Right renal pelvis (tissue), 4 donors: ENCODE measurements at regions not wholly inside any gene's neighbourhood (a gene's known extent, or its start where the extent isn't known, plus 50 kb on each side); places are given as distances from the start of the nearest gene placed in this dataset.

ENCODE experiments used
- DNase-seq, 4 donors: peaks; one replicate each; pipeline ENCODE4 v3.0.0-alpha.2; 2013; ENCODE audit warnings: low read depth in 4 of 4, low spot score in 3 of 4, missing footprints in 1 of 4

GRCh38 chrX:147680251-147680650, 231.5 kb upstream of the FMR1 start:
- DNase-seq = no peak

GRCh38 chrX:147693511-147693910, 218.2 kb upstream of the FMR1 start:
- no peak for DNase-seq

GRCh38 chrX:147699061-147699460, 212.7 kb upstream of the FMR1 start:
- no peak for DNase-seq

GRCh38 chrX:147710301-147710700, 201.4 kb upstream of the FMR1 start:
- DNase-seq = no peak

- DNase-seq = no peak
Measured at GRCh38 chrX:147733369-147733768, 178.3 kb upstream of the FMR1 start.

- no peak for DNase-seq
Measured at GRCh38 chrX:147735364-147735763, 176.4 kb upstream of the FMR1 start.

- no peak for DNase-seq
Measured at GRCh38 chrX:147736045-147736444, 175.7 kb upstream of the FMR1 start.

GRCh38 chrX:147737690-147738089, 174.0 kb upstream of the FMR1 start:
- no peak for DNase-seq

GRCh38 chrX:147738265-147738664, 173.5 kb upstream of the FMR1 start:
- no peak for DNase-seq

- DNase-seq = no peak
Measured at GRCh38 chrX:147739196-147739595, 172.5 kb upstream of the FMR1 start.

GRCh38 chrX:147741776-147742175, 169.9 kb upstream of the FMR1 start:
- DNase-seq = no peak

GRCh38 chrX:147749308-147749707, 162.4 kb upstream of the FMR1 start:
- DNase-seq = peak in 1 of 4 donors; percentile 0

GRCh38 chrX:147757750-147758149, 154.0 kb upstream of the FMR1 start:
- no peak for DNase-seq

GRCh38 chrX:147763131-147763530, 148.6 kb upstream of the FMR1 start:
- no peak for DNase-seq

GRCh38 chrX:147764868-147765267, 146.9 kb upstream of the FMR1 start:
- DNase-seq = no peak

- DNase-seq = no peak
Measured at GRCh38 chrX:147770858-147771257, 140.9 kb upstream of the FMR1 start.

- no peak for DNase-seq
Measured at GRCh38 chrX:147776988-147777387, 134.7 kb upstream of the FMR1 start.

GRCh38 chrX:147779173-147779572, 132.5 kb upstream of the FMR1 start:
- no peak for DNase-seq

- no peak for DNase-seq
Measured at GRCh38 chrX:147781844-147782243, 129.9 kb upstream of the FMR1 start.

- no peak for DNase-seq
Measured at GRCh38 chrX:147788641-147789350, 122.9 kb upstream of the FMR1 start.

GRCh38 chrX:147800663-147801062, 111.1 kb upstream of the FMR1 start:
- DNase-seq = no peak

- DNase-seq = peak in 2 of 4 donors; percentile 0
Measured at GRCh38 chrX:147803948-147804347, 107.8 kb upstream of the FMR1 start.

- no peak for DNase-seq
Measured at GRCh38 chrX:147811803-147812202, 99.9 kb upstream of the FMR1 start.
